NT2/D1 (cell line): ENCODE measurements at regions not wholly inside any gene's neighbourhood (a gene's known extent, or its start where the extent isn't known, plus 50 kb on each side); places are given as distances from the start of the nearest gene placed in this dataset.

ENCODE experiments used
- DNase-seq: peaks from one replicate; pipeline ENCODE4 v3.0.0-alpha.2; 2011; ENCODE audit warnings: low read depth, low spot score
- H3K27me3 ChIP-seq: 2 replicates; pipeline ENCODE4 v1.6.0; 2011; ENCODE audit warnings: mild to moderate bottlenecking; ENCODE audit not compliant: insufficient read length, insufficient read depth
- H3K36me3 ChIP-seq: 2 replicates; pipeline ENCODE4 v1.6.1; 2011; ENCODE audit warnings: mild to moderate bottlenecking, low read length, mixed read lengths; ENCODE audit not compliant: insufficient read depth, insufficient read length
- H3K4me1 ChIP-seq: 2 replicates; pipeline ENCODE4 v1.5.1; 2011; ENCODE audit not compliant: insufficient read depth, insufficient read length
- H3K4me3 ChIP-seq: 2 replicates; pipeline ENCODE4 v1.5.1; 2011; ENCODE audit warnings: low read depth; ENCODE audit not compliant: insufficient read length
- H3K9ac ChIP-seq: 2 replicates; pipeline ENCODE4 v1.6.0; 2011; ENCODE audit warnings: low read depth; ENCODE audit not compliant: insufficient read length
- H3K9me3 ChIP-seq: 2 replicates; pipeline ENCODE4 v1.5.1; 2011; ENCODE audit warnings: mild to moderate bottlenecking, low read length; ENCODE audit not compliant: insufficient read depth
- SUZ12 ChIP-seq: IDR thresholded peaks from 2 replicates; pipeline ENCODE4 v1.6.1; 2011; ENCODE audit not compliant: insufficient read length, insufficient read depth; ENCODE audit errors: extremely low read depth
- YY1 ChIP-seq: IDR thresholded peaks from 2 replicates; pipeline ENCODE4 v1.6.1; 2011; ENCODE audit not compliant: insufficient read length, insufficient read depth
- ZNF274 ChIP-seq: IDR thresholded peaks from 2 replicates; pipeline ENCODE4 v1.6.1; 2011; ENCODE audit warnings: mild to moderate bottlenecking, low read depth, low read length

GRCh38 chr5:2895876-2896275 is 144.4 kb upstream of the IRX2 start:
- TF ChIP-seq SUZ12 (no peak), ZNF274 (no peak)

GRCh38 chr5:2895196-2895595 is 143.7 kb upstream of the IRX2 start:
- H3K9ac ChIP-seq: no peak overlapping the region
- no peak for DNase-seq
- H3K36me3 ChIP-seq: no peaks in the 10 kb centered on the region
- H3K4me3 ChIP-seq: no peak overlapping the region
- H3K9me3 ChIP-seq: no peaks in the 10 kb centered on the region
- TF ChIP-seq SUZ12 (no peak), ZNF274 (no peak), YY1 (no peak)
- H3K4me1 ChIP-seq: no peaks in the 10 kb centered on the region
- H3K27me3 ChIP-seq: no peaks in the 10 kb centered on the region

More at GRCh38 chr5:2895876-2896275, 144.4 kb upstream of the IRX2 start:
- no peak overlapping the region for H3K9ac ChIP-seq
- no peaks in the 10 kb centered on the region for H3K4me1 ChIP-seq
- no peak overlapping the region for H3K4me3 ChIP-seq
- no peaks in the 10 kb centered on the region for H3K36me3 ChIP-seq
- DNase-seq: no peak
- no peaks in the 10 kb centered on the region for H3K27me3 ChIP-seq
- no peaks in the 10 kb centered on the region for H3K9me3 ChIP-seq

- Histone ChIP-seq H3K36me3 (no peaks in the 10 kb centered on the region), H3K27me3 (no peaks in the 10 kb centered on the region), H3K4me3 (no peak overlapping the region), H3K9ac (no peak overlapping the region), H3K4me1 (no peaks in the 10 kb centered on the region), H3K9me3 (no peaks in the 10 kb centered on the region)
- no peak for DNase-seq
- TF ChIP-seq ZNF274: no peak
- TF ChIP-seq SUZ12: no peak
- no peak for TF ChIP-seq YY1
These were observed 143.3 kb upstream of the IRX2 start for GRCh38 chr5:2894736-2895135.

GRCh38 chr5:2894316-2894715 is 142.8 kb upstream of the IRX2 start:
- Histone ChIP-seq H3K36me3 (no peaks in the 10 kb centered on the region), H3K4me1 (no peaks in the 10 kb centered on the region)

GRCh38 chr5:2892466-2893000 is 141.1 kb upstream of the IRX2 start:
- Histone ChIP-seq H3K36me3 (no peaks in the 10 kb centered on the region), H3K9me3 (no peaks in the 10 kb centered on the region), H3K4me3 (no peak overlapping the region), H3K9ac (no peak overlapping the region), H3K27me3 (no peaks in the 10 kb centered on the region), H3K4me1 (no peaks in the 10 kb centered on the region)
- no peak for DNase-seq
- TF ChIP-seq ZNF274 (no peak), YY1 (no peak)

More at GRCh38 chr5:2894316-2894715, 142.8 kb upstream of the IRX2 start:
- no peaks in the 10 kb centered on the region for H3K9me3 ChIP-seq
- no peak overlapping the region for H3K9ac ChIP-seq
- no peak for DNase-seq
- TF ChIP-seq ZNF274 (no peak), SUZ12 (no peak), YY1 (no peak)
- H3K27me3 ChIP-seq: no peaks in the 10 kb centered on the region
- no peak overlapping the region for H3K4me3 ChIP-seq

GRCh38 chr5:2891781-2892180 is 140.3 kb upstream of the IRX2 start:
- no peaks in the 10 kb centered on the region for H3K27me3 ChIP-seq
- no peaks in the 10 kb centered on the region for H3K36me3 ChIP-seq
- no peak overlapping the region for H3K9ac ChIP-seq
- H3K4me3 ChIP-seq: no peak overlapping the region
- H3K4me1 ChIP-seq: no peaks in the 10 kb centered on the region
- DNase-seq: no peak
- no peaks in the 10 kb centered on the region for H3K9me3 ChIP-seq
- TF ChIP-seq YY1 (no peak), SUZ12 (no peak), ZNF274 (no peak)

GRCh38 chr5:2890011-2890410 is 138.5 kb upstream of the IRX2 start:
- no peaks in the 10 kb centered on the region for H3K4me1 ChIP-seq
- H3K27me3 ChIP-seq: no peaks in the 10 kb centered on the region
- no peak overlapping the region for H3K9ac ChIP-seq
- no peaks in the 10 kb centered on the region for H3K9me3 ChIP-seq
- TF ChIP-seq SUZ12 (no peak), ZNF274 (no peak), YY1 (no peak)
- no peaks in the 10 kb centered on the region for H3K36me3 ChIP-seq
- no peak overlapping the region for H3K4me3 ChIP-seq
- DNase-seq: no peak

GRCh38 chr5:2888520-2889060 is 137.1 kb upstream of the IRX2 start:
- Histone ChIP-seq H3K27me3 (no peaks in the 10 kb centered on the region), H3K4me3 (no peak overlapping the region), H3K4me1 (no peaks in the 10 kb centered on the region), H3K36me3 (no peaks in the 10 kb centered on the region), H3K9me3 (no peaks in the 10 kb centered on the region), H3K9ac (no peak overlapping the region)
- DNase-seq: no peak
- TF ChIP-seq SUZ12: no peak
- no peak for TF ChIP-seq YY1
- no peak for TF ChIP-seq ZNF274
